Muscle layer of duodenum (tissue), 2 donors: ENCODE measurements at regions not wholly inside any gene's neighbourhood (a gene's known extent, or its start where the extent isn't known, plus 50 kb on each side); places are given as distances from the start of the nearest gene placed in this dataset.
"Not testable (repeated sequence)": the region's sequence is repeated elsewhere in the genome, so short reads cannot be mapped to it uniquely, and the experiment has no call there.

ENCODE experiments used
- H3K27ac ChIP-seq: one replicate; pipeline ENCODE4 v1.7.0; 2013; ENCODE audit warnings: mild to moderate bottlenecking, low read length
- H3K27me3 ChIP-seq: one replicate; pipeline ENCODE4 v1.7.0; 2013; ENCODE audit warnings: low read depth, mild to moderate bottlenecking, control low read depth, low read length
- H3K36me3 ChIP-seq, 2 donors: one replicate each; pipeline ENCODE4 v1.7.0; 2013; ENCODE audit warnings: low read length in 2 of 2, control low read depth in 1 of 2, mild to moderate bottlenecking in 1 of 2; ENCODE audit not compliant: insufficient read depth in 2 of 2, control insufficient read depth in 1 of 2
- H3K4me1 ChIP-seq, 2 donors: one replicate each; pipeline ENCODE4 v1.7.0; 2013; ENCODE audit warnings: low read length in 2 of 2, mild to moderate bottlenecking in 2 of 2, control low read depth in 1 of 2, moderate library complexity in 1 of 2; ENCODE audit not compliant: insufficient read depth in 2 of 2, control insufficient read depth in 1 of 2
- H3K4me3 ChIP-seq, 2 donors: one replicate each; pipeline ENCODE4 v1.7.0; 2013; ENCODE audit warnings: low read length in 2 of 2, low read depth in 1 of 2, mild to moderate bottlenecking in 1 of 2
- H3K9me3 ChIP-seq, 2 donors: one replicate each; pipeline ENCODE4 v1.7.0; 2013; ENCODE audit warnings: low read length in 2 of 2, control low read depth in 1 of 2, mild to moderate bottlenecking in 1 of 2; ENCODE audit not compliant: control insufficient read depth in 1 of 2
- donor health status: healthy.

- no peaks in the 10 kb centered on the region for H3K4me1 ChIP-seq
- H3K4me3 ChIP-seq, result no peak overlapping the region
- no peaks in the 10 kb centered on the region for H3K9me3 ChIP-seq
- no peaks in the 10 kb centered on the region for H3K27me3 ChIP-seq
- H3K27ac ChIP-seq, result no peak overlapping the region
- H3K36me3 ChIP-seq, result no peaks in the 10 kb centered on the region
Measured at GRCh38 chr9:30900706-30901105, 1483.7 kb upstream of the ACO1 start.

- no peaks in the 10 kb centered on the region for H3K9me3 ChIP-seq
- H3K36me3 ChIP-seq, result no peaks in the 10 kb centered on the region
- no peaks in the 10 kb centered on the region for H3K27me3 ChIP-seq
- H3K27ac ChIP-seq, result no peak overlapping the region
- no peak overlapping the region for H3K4me3 ChIP-seq
- H3K4me1 ChIP-seq, result no peaks in the 10 kb centered on the region
Measured at GRCh38 chr9:30913331-30913730, 1471.1 kb upstream of the ACO1 start.

GRCh38 chr9:30915451-30915850 lies 1469.0 kb upstream of the ACO1 start:
- Histone ChIP-seq H3K36me3 (no peaks in the 10 kb centered on the region), H3K27ac (no peak overlapping the region), H3K9me3 (no peaks in the 10 kb centered on the region), H3K4me3 (no peak overlapping the region), H3K27me3 (no peaks in the 10 kb centered on the region), H3K4me1 (no peaks in the 10 kb centered on the region)

- Histone ChIP-seq H3K4me1 (no peaks in the 10 kb centered on the region), H3K36me3 (no peaks in the 10 kb centered on the region), H3K27me3 (no peaks in the 10 kb centered on the region), H3K27ac (no peak overlapping the region), H3K9me3 (no peaks in the 10 kb centered on the region), H3K4me3 (no peak overlapping the region)
Measured at GRCh38 chr9:30925126-30925525, 1459.3 kb upstream of the ACO1 start.

- no peak overlapping the region for H3K27ac ChIP-seq
- H3K4me1 ChIP-seq, result no peaks in the 10 kb centered on the region
- no peaks in the 10 kb centered on the region for H3K9me3 ChIP-seq
- H3K27me3 ChIP-seq, result no peaks in the 10 kb centered on the region
- no peak overlapping the region for H3K4me3 ChIP-seq
- H3K36me3 ChIP-seq, result no peaks in the 10 kb centered on the region
Measured at GRCh38 chr9:30925635-30926034, 1458.8 kb upstream of the ACO1 start.

DNA sequence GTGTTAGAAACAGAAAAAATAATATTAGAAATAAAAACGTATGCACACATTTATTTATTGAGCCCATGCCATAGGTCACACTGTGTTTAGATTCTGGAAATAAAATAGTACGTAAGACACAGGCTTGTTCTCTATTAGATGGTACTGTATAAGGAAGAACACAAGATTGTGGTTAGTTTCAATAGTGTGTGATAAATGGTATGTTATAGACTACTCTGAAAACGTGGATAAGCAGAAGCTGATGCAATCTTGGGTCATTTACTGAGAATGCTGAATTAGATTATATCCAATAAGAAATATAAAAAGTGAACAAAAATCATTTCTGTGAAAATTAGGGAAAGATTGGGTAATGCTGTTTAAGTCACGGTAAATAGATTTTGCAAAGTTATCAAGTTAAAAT lies 1456.4 kb upstream of the ACO1 start:
- no peaks in the 10 kb centered on the region for H3K36me3 ChIP-seq
- no peak overlapping the region for H3K27ac ChIP-seq
- H3K27me3 ChIP-seq, result no peaks in the 10 kb centered on the region
- no peaks in the 10 kb centered on the region for H3K9me3 ChIP-seq
- H3K4me1 ChIP-seq, result no peaks in the 10 kb centered on the region
- no peak overlapping the region for H3K4me3 ChIP-seq

DNA sequence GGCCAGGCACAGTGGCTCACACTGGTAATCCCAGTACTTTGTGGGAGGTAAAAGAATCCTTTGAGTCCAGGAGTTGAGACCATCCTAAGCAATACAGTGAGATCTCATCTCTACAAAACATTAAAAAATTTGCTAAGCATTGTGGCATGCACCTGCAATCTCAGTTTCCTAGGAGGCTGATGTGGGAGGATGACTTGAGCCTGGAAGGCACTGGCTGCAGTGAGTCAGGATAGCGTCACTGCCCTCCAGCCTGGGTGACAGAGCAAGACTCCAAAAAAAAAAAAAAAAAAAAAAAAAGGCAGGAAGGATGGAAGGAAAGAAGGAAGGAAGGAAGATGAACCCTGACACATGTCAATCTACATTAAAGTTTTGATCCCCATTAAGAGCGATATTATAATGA lies 1452.2 kb upstream of the ACO1 start:
- Histone ChIP-seq H3K4me1 (no peaks in the 10 kb centered on the region), H3K4me3 (no peak overlapping the region), H3K36me3 (no peaks in the 10 kb centered on the region), H3K27ac (no peak overlapping the region), H3K27me3 (no peaks in the 10 kb centered on the region), H3K9me3 (no peaks in the 10 kb centered on the region)

DNA sequence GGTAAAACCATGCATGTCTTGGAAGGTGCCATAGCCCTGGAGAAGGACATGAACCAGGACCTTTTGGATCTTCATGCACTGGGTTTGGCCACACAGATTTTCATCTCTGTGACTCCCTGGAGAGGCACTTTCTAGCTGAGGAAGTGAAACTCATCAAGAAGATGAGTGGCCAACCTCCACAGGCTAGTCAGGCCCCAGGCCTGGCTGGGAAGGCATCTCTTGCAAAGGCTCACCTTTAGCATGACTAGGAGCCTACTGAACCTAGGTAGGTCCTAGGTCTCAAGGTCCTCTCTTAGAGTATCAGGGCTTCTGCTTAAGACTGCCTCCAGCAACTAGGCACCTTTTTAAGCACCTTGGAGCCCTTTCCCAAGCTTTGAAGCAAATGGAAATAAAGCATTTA lies 1448.7 kb upstream of the ACO1 start:
- H3K36me3 ChIP-seq, result no peaks in the 10 kb centered on the region
- no peaks in the 10 kb centered on the region for H3K9me3 ChIP-seq
- no peak overlapping the region for H3K27ac ChIP-seq
- H3K27me3 ChIP-seq, result no peaks in the 10 kb centered on the region
- no peaks in the 10 kb centered on the region for H3K4me1 ChIP-seq
- H3K4me3 ChIP-seq, result no peak overlapping the region

DNA sequence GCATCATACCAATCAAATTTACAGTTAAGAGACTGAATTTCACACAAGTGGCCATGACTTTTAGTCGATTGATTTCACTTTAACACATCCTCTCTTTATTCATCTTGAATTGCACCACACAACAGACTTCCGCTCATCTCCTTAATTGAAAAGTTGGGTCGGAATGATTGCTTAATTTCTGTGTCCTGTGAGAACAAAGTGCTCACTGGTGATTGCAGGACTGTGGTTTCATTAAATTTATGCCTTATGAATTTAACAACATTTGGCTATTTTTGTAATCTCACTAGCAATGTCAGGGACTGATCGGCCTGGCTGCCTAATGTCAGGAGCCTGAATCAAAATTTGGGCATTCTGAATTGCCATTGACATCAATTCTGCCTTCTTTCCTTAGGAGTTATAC lies 1447.3 kb upstream of the ACO1 start:
- no peak overlapping the region for H3K27ac ChIP-seq
- H3K9me3 ChIP-seq, result no peaks in the 10 kb centered on the region
- no peaks in the 10 kb centered on the region for H3K4me1 ChIP-seq
- no peaks in the 10 kb centered on the region for H3K27me3 ChIP-seq
- H3K36me3 ChIP-seq, result no peaks in the 10 kb centered on the region
- no peak overlapping the region for H3K4me3 ChIP-seq

- not testable (repeated sequence) for H3K36me3 ChIP-seq, H3K4me3 ChIP-seq, H3K9me3 ChIP-seq, H3K27ac ChIP-seq, H3K27me3 ChIP-seq, H3K4me1 ChIP-seq
Measured at GRCh38 chr9:30942852-30943251, 1441.6 kb upstream of the ACO1 start.

GRCh38 chr9:30943446-30944224 lies 1440.8 kb upstream of the ACO1 start:
- Histone ChIP-seq H3K36me3 (no peaks in the 10 kb centered on the region), H3K27me3 (no peaks in the 10 kb centered on the region), H3K4me3 (no peak overlapping the region), H3K9me3 (peaks cover 0 to 3% of the 10 kb centered on the region in 2 donors), H3K4me1 (no peaks in the 10 kb centered on the region), H3K27ac (no peak overlapping the region)

GRCh38 chr9:30944225-30944569 lies 1440.2 kb upstream of the ACO1 start:
- H3K27ac ChIP-seq, result no peak overlapping the region
- H3K27me3 ChIP-seq, result no peaks in the 10 kb centered on the region
- H3K4me3 ChIP-seq, result no peak overlapping the region
- H3K9me3 ChIP-seq, result peaks cover 0 to 3% of the 10 kb centered on the region in 2 donors
- H3K36me3 ChIP-seq, result no peaks in the 10 kb centered on the region
- H3K4me1 ChIP-seq, result no peaks in the 10 kb centered on the region
